ENCODE measurements at regions not wholly inside any gene's neighbourhood (a gene's known extent, or its start where the extent isn't known, plus 50 kb on each side); places are given as distances from the start of the nearest gene placed in this dataset.
"Not testable (repeated sequence)": the region's sequence is repeated elsewhere in the genome, so short reads cannot be mapped to it uniquely, and the experiment has no call there.

DNA sequence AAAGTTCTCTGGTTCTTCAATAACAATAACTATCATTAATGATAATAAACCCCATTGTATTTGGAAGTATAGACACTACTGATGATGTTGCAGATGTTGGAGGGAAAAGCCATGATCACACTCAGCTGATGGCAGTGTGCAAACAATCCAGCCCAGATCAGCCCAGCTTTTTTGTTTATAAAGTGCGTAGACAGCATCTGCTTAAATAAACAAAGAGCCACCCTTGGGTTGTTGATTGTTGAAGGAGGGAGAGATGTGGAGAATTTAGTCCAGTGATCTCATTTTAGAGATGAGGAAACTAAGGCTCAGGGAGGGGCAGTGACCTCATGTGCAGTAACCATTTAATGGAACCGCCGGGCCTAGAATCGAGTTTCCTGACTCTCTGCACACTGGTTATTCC lies 56.0 kb upstream of the MEX3C start:
- H3K27ac ChIP-seq (ENCODE audit: low read depth in 1 of 2, low read length in 1 of 2), result no peak overlapping the region
- no peaks in the 10 kb centered on the region for H3K27me3 ChIP-seq (ENCODE audit: control insufficient read depth in 3 of 3, insufficient read depth in 3 of 3, low read length in 2 of 3)
- H3K9ac ChIP-seq (ENCODE audit: insufficient read depth in 1 of 2, low read length in 2 of 2), result no peak overlapping the region
- no peak for TF ChIP-seq CTCF (IDR thresholded peaks at IDR 0.05; ENCODE audit: control extremely low read depth, extremely low read depth)
- no peaks in the 10 kb centered on the region for H3K36me3 ChIP-seq (ENCODE audit: control insufficient read depth in 4 of 4, insufficient read depth in 4 of 4, low read length in 4 of 4)
- peaks cover 0 to 3% (median 0%) of the 10 kb centered on the region in 4 donors for H3K9me3 ChIP-seq (ENCODE audit: control insufficient read depth in 4 of 4, insufficient read depth in 3 of 4, low read length in 3 of 4)
- H3K4me3 ChIP-seq, result no peak overlapping the region
- DNase-seq, result no peak
- peaks cover 0 to 4% (median 0%) of the 10 kb centered on the region in 5 donors for H3K4me1 ChIP-seq (ENCODE audit: control insufficient read depth in 5 of 5, insufficient read depth in 5 of 5, low read length in 5 of 5)
- WGBS, 2 donors, result 85 to 88% methylated on average over 4 of the region's 4 CpGs
- no peak for ATAC-seq (ENCODE audit: insufficient read depth, low FRiP score)

DNA sequence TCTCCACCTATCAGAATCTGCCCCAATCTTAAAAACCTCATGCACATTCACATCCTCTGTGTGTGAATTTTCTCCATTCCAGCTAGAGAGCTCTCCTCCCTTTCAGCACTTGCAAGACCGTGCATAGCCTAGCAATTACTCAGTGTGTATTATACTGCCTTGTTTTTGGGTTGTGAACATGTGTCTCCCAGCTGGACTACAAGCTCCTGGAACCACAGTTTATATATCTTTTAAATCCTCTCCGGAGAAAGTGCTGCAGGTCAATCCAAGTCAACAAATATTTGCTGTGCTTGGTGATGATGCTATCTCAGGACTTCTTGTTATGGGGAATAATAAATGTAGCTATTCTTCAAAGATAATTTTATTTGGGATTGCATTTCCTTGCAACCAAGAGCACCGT lies 58.2 kb upstream of the MEX3C start:
- no peak for TF ChIP-seq CTCF (IDR thresholded peaks at IDR 0.05; ENCODE audit: control extremely low read depth, extremely low read depth)
- H3K27ac ChIP-seq (ENCODE audit: low read depth in 1 of 2, low read length in 1 of 2), result no peak overlapping the region
- no peak overlapping the region for H3K9ac ChIP-seq (ENCODE audit: insufficient read depth in 1 of 2, low read length in 2 of 2)
- H3K4me1 ChIP-seq (ENCODE audit: control insufficient read depth in 5 of 5, insufficient read depth in 5 of 5, low read length in 5 of 5), result peaks cover 0 to 4% (median 0%) of the 10 kb centered on the region in 5 donors
- no peak for ATAC-seq (ENCODE audit: insufficient read depth, low FRiP score)
- no peaks in the 10 kb centered on the region for H3K9me3 ChIP-seq (ENCODE audit: control insufficient read depth in 4 of 4, insufficient read depth in 3 of 4, low read length in 3 of 4)
- H3K36me3 ChIP-seq (ENCODE audit: control insufficient read depth in 4 of 4, insufficient read depth in 4 of 4, low read length in 4 of 4), result no peaks in the 10 kb centered on the region
- H3K4me3 ChIP-seq, result no peak overlapping the region
- WGBS, 2 donors, result 58 to 64% methylated on average over 3 of the region's 3 CpGs
- no peaks in the 10 kb centered on the region for H3K27me3 ChIP-seq (ENCODE audit: control insufficient read depth in 3 of 3, insufficient read depth in 3 of 3, low read length in 2 of 3)
- peak in 1 of 3 donors; percentile 12 for DNase-seq

DNA sequence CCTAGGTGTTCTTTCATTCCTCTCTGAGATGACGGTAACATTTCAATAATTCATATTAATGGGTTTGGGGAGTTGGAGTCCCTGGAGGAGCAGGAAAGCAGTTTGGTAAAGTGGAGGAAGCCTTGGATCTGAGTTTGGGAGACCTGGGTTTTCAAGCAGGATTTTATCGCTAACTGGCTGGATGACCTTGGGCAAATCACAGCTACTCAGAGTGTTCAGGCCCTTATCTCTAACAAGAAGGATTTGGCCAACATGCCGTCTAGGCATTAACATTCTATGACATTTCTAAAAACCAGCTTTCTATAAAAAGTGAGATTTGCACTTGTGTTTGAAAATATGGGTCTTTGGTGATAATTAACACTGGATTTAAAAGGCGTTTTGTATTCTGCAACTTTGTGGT lies 59.7 kb upstream of the MEX3C start:
- ATAC-seq (ENCODE audit: insufficient read depth, low FRiP score), result no peak
- Histone ChIP-seq H3K36me3 (ENCODE audit: control insufficient read depth in 4 of 4, insufficient read depth in 4 of 4, low read length in 4 of 4) (no peaks in the 10 kb centered on the region), H3K9me3 (ENCODE audit: control insufficient read depth in 4 of 4, insufficient read depth in 3 of 4, low read length in 3 of 4) (no peaks in the 10 kb centered on the region), H3K27ac (ENCODE audit: low read depth in 1 of 2, low read length in 1 of 2) (no peak overlapping the region), H3K4me3 (no peak overlapping the region), H3K27me3 (ENCODE audit: control insufficient read depth in 3 of 3, insufficient read depth in 3 of 3, low read length in 2 of 3) (no peaks in the 10 kb centered on the region), H3K4me1 (ENCODE audit: control insufficient read depth in 5 of 5, insufficient read depth in 5 of 5, low read length in 5 of 5) (peaks cover 0 to 4% (median 0%) of the 10 kb centered on the region in 5 donors), H3K9ac (ENCODE audit: insufficient read depth in 1 of 2, low read length in 2 of 2) (no peak overlapping the region)
- no peak for DNase-seq
- TF ChIP-seq CTCF (IDR thresholded peaks at IDR 0.05; ENCODE audit: control extremely low read depth, extremely low read depth), result no peak
- WGBS, 2 donors, result 59 to 66% methylated on average over 4 of the region's 4 CpGs

DNA sequence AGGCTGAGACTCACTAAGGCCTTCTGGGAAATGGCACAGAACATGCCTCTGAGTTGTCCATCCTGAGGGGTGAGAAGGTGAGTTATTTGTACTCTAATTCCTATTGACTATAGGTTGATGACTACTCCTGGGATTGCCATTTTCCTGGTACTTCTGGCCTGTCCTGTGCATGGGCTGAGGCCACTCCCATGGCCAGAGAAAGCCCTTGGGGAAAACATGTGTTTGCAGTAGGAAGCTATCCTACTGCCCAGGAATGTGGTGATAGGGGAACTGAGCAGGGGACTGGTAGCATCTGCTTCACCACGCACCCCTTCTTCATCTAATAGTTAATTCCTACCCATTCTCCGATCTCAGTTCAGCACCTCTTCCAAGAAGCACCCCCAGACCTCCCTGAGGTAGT lies 62.6 kb upstream of the MEX3C start:
- TF ChIP-seq CTCF (IDR thresholded peaks at IDR 0.05; ENCODE audit: control extremely low read depth, extremely low read depth), result no peak
- H3K27me3 ChIP-seq (ENCODE audit: control insufficient read depth in 3 of 3, insufficient read depth in 3 of 3, low read length in 2 of 3), result no peaks in the 10 kb centered on the region
- DNase-seq (no peak), ATAC-seq (ENCODE audit: insufficient read depth, low FRiP score) (no peak)
- H3K4me3 ChIP-seq, result no peak overlapping the region
- H3K9ac ChIP-seq (ENCODE audit: insufficient read depth in 1 of 2, low read length in 2 of 2), result no peak overlapping the region
- H3K9me3 ChIP-seq (ENCODE audit: control insufficient read depth in 4 of 4, insufficient read depth in 3 of 4, low read length in 3 of 4), result no peaks in the 10 kb centered on the region
- no peaks in the 10 kb centered on the region for H3K36me3 ChIP-seq (ENCODE audit: control insufficient read depth in 4 of 4, insufficient read depth in 4 of 4, low read length in 4 of 4)
- H3K27ac ChIP-seq (ENCODE audit: low read depth in 1 of 2, low read length in 1 of 2), result no peak overlapping the region
- WGBS, 2 donors, result 87 to 91% methylated on average over 2 of the region's 2 CpGs
- peaks cover 0 to 4% (median 0%) of the 10 kb centered on the region in 5 donors for H3K4me1 ChIP-seq (ENCODE audit: control insufficient read depth in 5 of 5, insufficient read depth in 5 of 5, low read length in 5 of 5)

DNA sequence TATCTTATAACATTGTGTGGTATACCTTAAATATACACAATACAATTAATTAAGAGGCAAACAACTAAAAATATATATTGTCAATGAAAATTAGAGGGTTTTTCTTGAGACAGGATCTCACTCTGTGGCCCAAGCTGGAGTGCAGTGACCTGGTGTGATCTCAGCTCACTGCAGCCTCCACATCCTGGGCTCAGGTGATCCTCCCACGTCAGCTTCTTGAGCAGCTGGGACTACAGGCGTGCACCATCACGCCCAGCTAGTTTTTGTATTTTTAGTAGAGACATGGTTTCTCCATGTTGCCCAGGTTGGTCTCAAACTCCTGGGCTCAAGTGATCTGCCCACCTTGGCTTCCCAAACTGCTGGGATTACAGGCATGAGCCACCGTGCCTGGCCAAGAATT lies 68.6 kb upstream of the MEX3C start:
- H3K9me3 ChIP-seq (ENCODE audit: control insufficient read depth in 4 of 4, insufficient read depth in 3 of 4, low read length in 3 of 4); ATAC-seq (ENCODE audit: insufficient read depth, low FRiP score); DNase-seq; H3K36me3 ChIP-seq (ENCODE audit: control insufficient read depth in 4 of 4, insufficient read depth in 4 of 4, low read length in 4 of 4); H3K4me3 ChIP-seq; H3K9ac ChIP-seq (ENCODE audit: insufficient read depth in 1 of 2, low read length in 2 of 2); H3K27me3 ChIP-seq (ENCODE audit: control insufficient read depth in 3 of 3, insufficient read depth in 3 of 3, low read length in 2 of 3); H3K4me1 ChIP-seq (ENCODE audit: control insufficient read depth in 5 of 5, insufficient read depth in 5 of 5, low read length in 5 of 5); H3K27ac ChIP-seq (ENCODE audit: low read depth in 1 of 2, low read length in 1 of 2): not testable (repeated sequence)
- 64 to 77% methylated on average over 4 of the region's 4 CpGs for WGBS, 2 donors

Measured in lung (tissue), 11 donors.